HEK293 (cell line): ENCODE measurements at regions not wholly inside any gene's neighbourhood (a gene's known extent, or its start where the extent isn't known, plus 50 kb on each side); places are given as distances from the start of the nearest gene placed in this dataset.

Experiments
- PRDM1 ChIP-seq: fragments of 450-650 bp; formaldehyde crosslinking; IDR thresholded peaks from 2 replicates; pipeline ENCODE4; 2016; ENCODE audit warnings: missing biosample characterization, missing genetic modification characterization
- SALL2 ChIP-seq: fragments of 450-650 bp; formaldehyde crosslinking; IDR thresholded peaks from 2 replicates; pipeline ENCODE4 v1.5.0; 2017; ENCODE audit warnings: missing biosample characterization, mild to moderate bottlenecking, missing genetic modification characterization, borderline replicate concordance
- TRIM28 ChIP-seq: IDR thresholded peaks from 2 replicates; pipeline ENCODE4 v1.6.1; 2011; ENCODE audit warnings: low read length, control low read depth, borderline replicate concordance
- ZBTB20 ChIP-seq: fragments of 450-650 bp; formaldehyde crosslinking; IDR thresholded peaks from 2 replicates; pipeline ENCODE4 v1.5.1; 2016; ENCODE audit warnings: missing biosample characterization, missing genetic modification characterization
- ZFHX2 ChIP-seq: fragments of 450-650 bp; formaldehyde crosslinking; conservative IDR thresholded peaks from 2 replicates; pipeline ENCODE4 v1.5.1; 2016; ENCODE audit warnings: missing biosample characterization, missing genetic modification characterization
- ZNF114 ChIP-seq: fragments of 450-650 bp; formaldehyde crosslinking; IDR thresholded peaks from 2 replicates; pipeline ENCODE4 v1.5.0; 2017; ENCODE audit warnings: missing biosample characterization, missing genetic modification characterization
- ZNF155 ChIP-seq: fragments of 450-650 bp; formaldehyde crosslinking; IDR thresholded peaks from 2 replicates; pipeline ENCODE4 v1.5.1; 2016; ENCODE audit warnings: missing biosample characterization, missing genetic modification characterization
- ZNF157 ChIP-seq: fragments of 450-650 bp; formaldehyde crosslinking; IDR thresholded peaks from 2 replicates; pipeline ENCODE4 v1.5.1; 2016; ENCODE audit warnings: missing biosample characterization, missing genetic modification characterization
- ZNF23 ChIP-seq: fragments of 450-650 bp; formaldehyde crosslinking; IDR thresholded peaks from 2 replicates; pipeline ENCODE4 v1.5.1; 2016; ENCODE audit warnings: missing biosample characterization, missing genetic modification characterization, borderline replicate concordance
- ZNF266 ChIP-seq: fragments of 450-650 bp; formaldehyde crosslinking; IDR thresholded peaks from 2 replicates; pipeline ENCODE4 v1.5.1; 2016; ENCODE audit warnings: missing biosample characterization, missing genetic modification characterization, low read depth
- ZNF48 ChIP-seq: fragments of 450-650 bp; formaldehyde crosslinking; IDR thresholded peaks from 2 replicates; pipeline ENCODE4 v1.5.1; 2016; ENCODE audit warnings: missing biosample characterization, missing genetic modification characterization
- ZNF530 ChIP-seq: fragments of 450-650 bp; formaldehyde crosslinking; IDR thresholded peaks from 2 replicates; pipeline ENCODE4 v1.5.1; 2016; ENCODE audit warnings: low read depth, missing biosample characterization, missing genetic modification characterization
- ZNF555 ChIP-seq: fragments of 450-650 bp; formaldehyde crosslinking; conservative IDR thresholded peaks from 2 replicates; pipeline ENCODE4 v1.5.1; 2017; ENCODE audit warnings: missing biosample characterization, mild to moderate bottlenecking, missing genetic modification characterization, inconsistent platforms
- ZNF623 ChIP-seq: fragments of 450-650 bp; formaldehyde crosslinking; IDR thresholded peaks from 2 replicates; pipeline ENCODE4 v1.5.1; 2016; ENCODE audit warnings: missing biosample characterization, missing genetic modification characterization
- ZNF670 ChIP-seq: fragments of 450-650 bp; formaldehyde crosslinking; IDR thresholded peaks from 2 replicates; pipeline ENCODE4 v1.5.1; 2016; ENCODE audit warnings: missing biosample characterization, missing genetic modification characterization, low read depth
- TF ChIP-seq, protein P1 (sequence below): fragments of 450-650 bp; formaldehyde crosslinking; IDR thresholded peaks from 2 replicates; pipeline ENCODE4 v1.5.1; 2016; ENCODE audit warnings: missing biosample characterization, missing genetic modification characterization, low read depth
- TF ChIP-seq, protein P2 (sequence below): sonication (generic); formaldehyde crosslinking; IDR thresholded peaks from 2 replicates; pipeline ENCODE4 v1.8.1; 2022; ENCODE audit warnings: mild to moderate bottlenecking, moderate library complexity, missing genetic modification reagents
- TF ChIP-seq, protein P3 (sequence below): fragments of 450-650 bp; formaldehyde crosslinking; IDR thresholded peaks from 2 replicates; pipeline ENCODE4 v1.5.1; 2016; ENCODE audit warnings: missing biosample characterization, missing genetic modification characterization, borderline replicate concordance
- TF ChIP-seq, protein P4 (sequence below): fragments of 450-650 bp; formaldehyde crosslinking; IDR thresholded peaks from 2 replicates; pipeline ENCODE4 v1.5.1; 2017; ENCODE audit warnings: missing biosample characterization, missing genetic modification characterization
- TF ChIP-seq, protein P5 (sequence below): fragments of 450-650 bp; formaldehyde crosslinking; IDR thresholded peaks from 2 replicates; pipeline ENCODE4 v1.5.1; 2016; ENCODE audit warnings: missing biosample characterization, missing genetic modification characterization
- TF ChIP-seq, protein P6 (sequence below): fragments of 450-650 bp; formaldehyde crosslinking; IDR thresholded peaks from 2 replicates; pipeline ENCODE4 v1.5.1; 2016; ENCODE audit warnings: missing biosample characterization, missing genetic modification characterization

DNA sequence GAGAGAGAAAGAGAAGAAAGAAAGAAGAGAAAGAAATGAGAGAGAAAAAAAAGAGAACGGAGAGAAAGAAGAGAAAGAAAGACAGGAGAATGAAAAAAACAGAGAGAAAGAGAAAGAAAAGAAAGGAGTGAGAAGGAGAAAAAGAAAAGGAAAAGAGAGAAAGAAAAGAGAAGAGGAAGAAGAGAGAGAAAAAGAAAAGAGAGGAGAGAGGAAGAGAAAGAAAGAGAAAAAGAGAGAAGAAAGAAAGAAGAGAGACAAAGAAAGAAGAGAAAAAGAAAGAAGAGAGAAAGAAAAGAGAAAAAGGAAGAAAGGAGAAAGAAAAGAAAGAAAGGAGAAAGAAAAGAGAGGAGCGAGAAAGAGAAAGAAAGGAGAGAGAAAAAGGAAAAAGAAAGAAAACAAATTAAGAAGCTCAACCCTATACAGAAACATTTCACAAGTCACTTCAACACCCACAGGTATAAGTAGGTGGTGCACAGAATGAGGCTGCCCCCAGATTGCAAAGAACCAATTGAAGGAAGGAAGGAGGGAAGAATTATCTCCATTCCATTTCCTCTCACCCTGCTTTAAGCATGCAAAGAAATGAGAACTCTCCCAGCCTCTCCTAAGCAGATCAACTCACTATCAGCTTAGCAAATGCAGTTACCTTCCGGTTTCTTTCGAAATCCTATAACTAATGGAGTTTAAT is 98.8 kb upstream of the CACNA1A start (continued):
- TF ChIP-seq ZNF114 (tag by site-specific recombination) (peak; percentile 66; the same call in 1 of the 2 replicates), ZNF555 (tag by site-specific recombination) (no peak), SALL2 (tag by site-specific recombination) (no peak), TRIM28 (no peak), PRDM1 (tag by site-specific recombination) (peak; percentile 98), ZBTB20 (no peak), ZNF23 (no peak), ZNF530 (tag by site-specific recombination) (no peak), ZNF670 (tag by site-specific recombination) (peak; percentile 29; the same call in 1 of the 2 replicates), ZFHX2 (tag by site-specific recombination) (peak; percentile 84), ZNF623 (tag by site-specific recombination) (no peak), ZNF48 (no peak), ZNF157 (tag by site-specific recombination) (no peak), ZNF266 (no peak), ZNF155 (0 out of 2 replicates have a peak, but pooled peaks have one; percentile 43)
- TF ChIP-seq, protein P1, sequence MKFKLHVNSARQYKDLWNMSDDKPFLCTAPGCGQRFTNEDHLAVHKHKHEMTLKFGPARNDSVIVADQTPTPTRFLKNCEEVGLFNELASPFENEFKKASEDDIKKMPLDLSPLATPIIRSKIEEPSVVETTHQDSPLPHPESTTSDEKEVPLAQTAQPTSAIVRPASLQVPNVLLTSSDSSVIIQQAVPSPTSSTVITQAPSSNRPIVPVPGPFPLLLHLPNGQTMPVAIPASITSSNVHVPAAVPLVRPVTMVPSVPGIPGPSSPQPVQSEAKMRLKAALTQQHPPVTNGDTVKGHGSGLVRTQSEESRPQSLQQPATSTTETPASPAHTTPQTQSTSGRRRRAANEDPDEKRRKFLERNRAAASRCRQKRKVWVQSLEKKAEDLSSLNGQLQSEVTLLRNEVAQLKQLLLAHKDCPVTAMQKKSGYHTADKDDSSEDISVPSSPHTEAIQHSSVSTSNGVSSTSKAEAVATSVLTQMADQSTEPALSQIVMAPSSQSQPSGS: no peak
- TF ChIP-seq, protein P2, sequence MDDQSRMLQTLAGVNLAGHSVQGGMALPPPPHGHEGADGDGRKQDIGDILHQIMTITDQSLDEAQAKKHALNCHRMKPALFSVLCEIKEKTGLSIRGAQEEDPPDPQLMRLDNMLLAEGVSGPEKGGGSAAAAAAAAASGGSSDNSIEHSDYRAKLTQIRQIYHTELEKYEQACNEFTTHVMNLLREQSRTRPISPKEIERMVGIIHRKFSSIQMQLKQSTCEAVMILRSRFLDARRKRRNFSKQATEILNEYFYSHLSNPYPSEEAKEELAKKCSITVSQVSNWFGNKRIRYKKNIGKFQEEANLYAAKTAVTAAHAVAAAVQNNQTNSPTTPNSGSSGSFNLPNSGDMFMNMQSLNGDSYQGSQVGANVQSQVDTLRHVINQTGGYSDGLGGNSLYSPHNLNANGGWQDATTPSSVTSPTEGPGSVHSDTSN: no peak
- TF ChIP-seq, protein P3, sequence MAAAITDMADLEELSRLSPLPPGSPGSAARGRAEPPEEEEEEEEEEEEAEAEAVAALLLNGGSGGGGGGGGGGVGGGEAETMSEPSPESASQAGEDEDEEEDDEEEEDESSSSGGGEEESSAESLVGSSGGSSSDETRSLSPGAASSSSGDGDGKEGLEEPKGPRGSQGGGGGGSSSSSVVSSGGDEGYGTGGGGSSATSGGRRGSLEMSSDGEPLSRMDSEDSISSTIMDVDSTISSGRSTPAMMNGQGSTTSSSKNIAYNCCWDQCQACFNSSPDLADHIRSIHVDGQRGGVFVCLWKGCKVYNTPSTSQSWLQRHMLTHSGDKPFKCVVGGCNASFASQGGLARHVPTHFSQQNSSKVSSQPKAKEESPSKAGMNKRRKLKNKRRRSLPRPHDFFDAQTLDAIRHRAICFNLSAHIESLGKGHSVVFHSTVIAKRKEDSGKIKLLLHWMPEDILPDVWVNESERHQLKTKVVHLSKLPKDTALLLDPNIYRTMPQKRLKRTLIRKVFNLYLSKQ: no peak
- TF ChIP-seq, protein P4, sequence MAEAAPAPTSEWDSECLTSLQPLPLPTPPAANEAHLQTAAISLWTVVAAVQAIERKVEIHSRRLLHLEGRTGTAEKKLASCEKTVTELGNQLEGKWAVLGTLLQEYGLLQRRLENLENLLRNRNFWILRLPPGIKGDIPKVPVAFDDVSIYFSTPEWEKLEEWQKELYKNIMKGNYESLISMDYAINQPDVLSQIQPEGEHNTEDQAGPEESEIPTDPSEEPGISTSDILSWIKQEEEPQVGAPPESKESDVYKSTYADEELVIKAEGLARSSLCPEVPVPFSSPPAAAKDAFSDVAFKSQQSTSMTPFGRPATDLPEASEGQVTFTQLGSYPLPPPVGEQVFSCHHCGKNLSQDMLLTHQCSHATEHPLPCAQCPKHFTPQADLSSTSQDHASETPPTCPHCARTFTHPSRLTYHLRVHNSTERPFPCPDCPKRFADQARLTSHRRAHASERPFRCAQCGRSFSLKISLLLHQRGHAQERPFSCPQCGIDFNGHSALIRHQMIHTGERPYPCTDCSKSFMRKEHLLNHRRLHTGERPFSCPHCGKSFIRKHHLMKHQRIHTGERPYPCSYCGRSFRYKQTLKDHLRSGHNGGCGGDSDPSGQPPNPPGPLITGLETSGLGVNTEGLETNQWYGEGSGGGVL (tag by site-specific recombination): peak; percentile 12; the same call in 1 of the 2 replicates
- TF ChIP-seq, protein P5, sequence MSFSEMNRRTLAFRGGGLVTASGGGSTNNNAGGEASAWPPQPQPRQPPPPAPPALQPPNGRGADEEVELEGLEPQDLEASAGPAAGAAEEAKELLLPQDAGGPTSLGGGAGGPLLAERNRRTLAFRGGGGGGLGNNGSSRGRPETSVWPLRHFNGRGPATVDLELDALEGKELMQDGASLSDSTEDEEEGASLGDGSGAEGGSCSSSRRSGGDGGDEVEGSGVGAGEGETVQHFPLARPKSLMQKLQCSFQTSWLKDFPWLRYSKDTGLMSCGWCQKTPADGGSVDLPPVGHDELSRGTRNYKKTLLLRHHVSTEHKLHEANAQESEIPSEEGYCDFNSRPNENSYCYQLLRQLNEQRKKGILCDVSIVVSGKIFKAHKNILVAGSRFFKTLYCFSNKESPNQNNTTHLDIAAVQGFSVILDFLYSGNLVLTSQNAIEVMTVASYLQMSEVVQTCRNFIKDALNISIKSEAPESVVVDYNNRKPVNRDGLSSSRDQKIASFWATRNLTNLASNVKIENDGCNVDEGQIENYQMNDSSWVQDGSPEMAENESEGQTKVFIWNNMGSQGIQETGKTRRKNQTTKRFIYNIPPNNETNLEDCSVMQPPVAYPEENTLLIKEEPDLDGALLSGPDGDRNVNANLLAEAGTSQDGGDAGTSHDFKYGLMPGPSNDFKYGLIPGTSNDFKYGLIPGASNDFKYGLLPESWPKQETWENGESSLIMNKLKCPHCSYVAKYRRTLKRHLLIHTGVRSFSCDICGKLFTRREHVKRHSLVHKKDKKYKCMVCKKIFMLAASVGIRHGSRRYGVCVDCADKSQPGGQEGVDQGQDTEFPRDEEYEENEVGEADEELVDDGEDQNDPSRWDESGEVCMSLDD (tag by site-specific recombination): no peak
- TF ChIP-seq, protein P6, sequence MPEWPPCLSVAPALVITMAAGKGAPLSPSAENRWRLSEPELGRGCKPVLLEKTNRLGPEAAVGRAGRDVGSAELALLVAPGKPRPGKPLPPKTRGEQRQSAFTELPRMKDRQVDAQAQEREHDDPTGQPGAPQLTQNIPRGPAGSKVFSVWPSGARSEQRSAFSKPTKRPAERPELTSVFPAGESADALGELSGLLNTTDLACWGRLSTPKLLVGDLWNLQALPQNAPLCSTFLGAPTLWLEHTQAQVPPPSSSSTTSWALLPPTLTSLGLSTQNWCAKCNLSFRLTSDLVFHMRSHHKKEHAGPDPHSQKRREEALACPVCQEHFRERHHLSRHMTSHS (tag by site-specific recombination): no peak
